H1 (cell line): ENCODE measurements at regions not wholly inside any gene's neighbourhood (a gene's known extent, or its start where the extent isn't known, plus 50 kb on each side); places are given as distances from the start of the nearest gene placed in this dataset.
A peak's percentile ranks its signal among the peaks of the same experiment; 100 is the strongest.

Experiments
- CTCF ChIA-PET: fragments of 300-600 bp; sonication (Branson Sonifier 250); formaldehyde crosslinking; loops from one replicate; lab custom pipeline; 2021; ENCODE audit not compliant: partially characterized antibody; lab: Charles Lee
- POLR2A ChIA-PET: fragments of 300-600 bp; sonication (Branson Sonifier 250); formaldehyde crosslinking; loops from one replicate; lab custom pipeline; 2021; ENCODE audit warnings: inconsistent platforms; ENCODE audit not compliant: partially characterized antibody; lab: Charles Lee
- DNase-seq, 2 experiments: peaks; one replicate each; pipeline versions ENCODE4 v3.0.0 to v3.0.0-alpha.2; 2010 to 2022; ENCODE audit warnings: low spot score in 2 of 2, low read depth in 1 of 2, mixed read lengths in 1 of 2
- FAIRE-seq: peaks from 2 replicates; lab custom pipeline; 2011; peaks lifted over from hg19 to GRCh38; lab: Jason Lieb, UNC
- H2AFZ ChIP-seq: 2 replicates; pipeline ENCODE4 v1.8.1; 2012; ENCODE audit warnings: low read length, inconsistent platforms
- H2AK5ac ChIP-seq: 2 replicates; pipeline ENCODE4 v1.6.1; 2013; ENCODE audit warnings: low read depth, low read length
- H2BK120ac ChIP-seq: replicated peaks from 2 replicates; pipeline ENCODE3; 2013; ENCODE audit warnings: low read depth, low read length, inconsistent platforms
- H2BK12ac ChIP-seq: 2 replicates; pipeline ENCODE4 v1.6.1; 2013; ENCODE audit warnings: low read depth, low read length
- H2BK15ac ChIP-seq: 2 replicates; pipeline ENCODE4 v1.6.1; 2013; ENCODE audit warnings: low read length
- H2BK20ac ChIP-seq: 2 replicates; pipeline ENCODE4 v1.6.1; 2013; ENCODE audit warnings: low read length
- H2BK5ac ChIP-seq: 2 replicates; pipeline ENCODE4 v1.6.1; 2013; ENCODE audit warnings: low read depth, low read length
- H3K14ac ChIP-seq: 2 replicates; pipeline ENCODE4 v1.6.1; 2013; ENCODE audit warnings: inconsistent platforms; ENCODE audit not compliant: insufficient read length
- H3K18ac ChIP-seq: 2 replicates; pipeline ENCODE4 v1.6.1; 2013; ENCODE audit warnings: low read length; ENCODE audit errors: extremely low read depth
- H3K23ac ChIP-seq: 2 replicates; pipeline ENCODE4 v1.6.1; 2013; ENCODE audit warnings: inconsistent platforms; ENCODE audit not compliant: insufficient read length
- H3K23me2 ChIP-seq: 2 replicates; pipeline ENCODE4 v1.6.1; 2013; ENCODE audit warnings: low read depth, low read length
- H3K27ac ChIP-seq: 2 replicates; pipeline ENCODE4 v1.6.1; 2011; ENCODE audit warnings: low read depth, low read length, inconsistent platforms
- H3K27me3 ChIP-seq, 4 experiments: replicated peaks in 1 of 4; 1 replicate in 1 of 4; 2 replicates in 3 of 4; pipeline versions ENCODE4 v1.6.1 to v1.8.1; 2011 to 2013; ENCODE audit warnings: low read length in 3 of 4, mild to moderate bottlenecking in 3 of 4, inconsistent platforms in 2 of 4, mixed read lengths in 2 of 4, moderate library complexity in 1 of 4; ENCODE audit not compliant: control insufficient read depth in 3 of 4, insufficient read depth in 3 of 4; ENCODE audit errors: extremely low read depth in 1 of 4
- H3K36me3 ChIP-seq, 4 experiments: 2 replicates each; pipeline versions ENCODE4 v1.6.1 to v1.8.1; 2011 to 2013; ENCODE audit warnings: mild to moderate bottlenecking in 4 of 4, low read length in 3 of 4, moderate library complexity in 2 of 4, control low read depth in 1 of 4, inconsistent platforms in 1 of 4; ENCODE audit not compliant: insufficient read depth in 4 of 4, control insufficient read depth in 2 of 4
- H3K4ac ChIP-seq: replicated peaks from 2 replicates; pipeline ENCODE3; 2013; ENCODE audit warnings: low read length, low read depth, mixed read lengths, inconsistent platforms; ENCODE audit not compliant: insufficient read length
- H3K4me1 ChIP-seq, 4 experiments: replicated peaks in 1 of 4; 1 replicate in 1 of 4; 2 replicates in 3 of 4; pipeline versions ENCODE4 v1.6.1 to v1.8.1; 2011 to 2013; ENCODE audit warnings: low read length in 3 of 4, inconsistent platforms in 2 of 4, mixed read lengths in 1 of 4; ENCODE audit not compliant: insufficient read depth in 4 of 4, control insufficient read depth in 3 of 4
- H3K4me2 ChIP-seq, 2 experiments: 2 replicates each; pipeline versions ENCODE4 v1.6.1 to v1.8.1; 2011 to 2013; ENCODE audit warnings: low read depth in 2 of 2, low read length in 2 of 2, control low read depth in 1 of 2, inconsistent platforms in 1 of 2, mild to moderate bottlenecking in 1 of 2; ENCODE audit not compliant: insufficient read depth in 1 of 2
- H3K4me3 ChIP-seq, 4 experiments: fragments of 200-600, 300-600 bp in 1 of 4; sonication (generic), shearing (Covaris generic), sonication (Bioruptor Twin) in 1 of 4; 2 replicates each; pipeline versions ENCODE4 v1.5.1 to v1.8.1; 2011 to 2016; ENCODE audit warnings: low read length in 4 of 4, low read depth in 3 of 4, control low read depth in 2 of 4, inconsistent platforms in 2 of 4, mild to moderate bottlenecking in 2 of 4, mixed read lengths in 1 of 4, moderate library complexity in 1 of 4; ENCODE audit not compliant: insufficient read depth in 2 of 4; ENCODE audit errors: extremely low read depth in 1 of 4
- H3K56ac ChIP-seq: replicated peaks from 2 replicates; pipeline ENCODE3; 2013; ENCODE audit warnings: low read depth, mild to moderate bottlenecking, mixed read lengths, low read length, inconsistent platforms; ENCODE audit not compliant: insufficient read length
- H3K79me1 ChIP-seq: 2 replicates; pipeline ENCODE4 v1.6.1; 2013; ENCODE audit warnings: low read depth, low read length, control low read depth
- H3K79me2 ChIP-seq, 2 experiments: 2 replicates each; pipeline versions ENCODE4 v1.6.1 to v1.8.1; 2012 to 2013; ENCODE audit warnings: low read length in 2 of 2, mild to moderate bottlenecking in 2 of 2, inconsistent platforms in 1 of 2; ENCODE audit not compliant: insufficient read depth in 2 of 2, control insufficient read depth in 1 of 2
- H3K9ac ChIP-seq, 4 experiments: replicated peaks in 1 of 4; 1 replicate in 1 of 4; 2 replicates in 3 of 4; pipeline versions ENCODE4 v1.6.1 to v1.8.1; 2011 to 2013; ENCODE audit warnings: low read depth in 3 of 4, low read length in 3 of 4, control low read depth in 2 of 4, mild to moderate bottlenecking in 2 of 4, moderate library complexity in 2 of 4, inconsistent platforms in 1 of 4; ENCODE audit errors: extremely low read depth in 1 of 4
- H3K9me3 ChIP-seq, 2 experiments: 2 replicates each; pipeline versions ENCODE4 v1.6.1 to v1.8.1; 2012 to 2013; ENCODE audit warnings: mild to moderate bottlenecking in 2 of 2, moderate library complexity in 2 of 2, control low read depth in 1 of 2, inconsistent platforms in 1 of 2, low read depth in 1 of 2, low read length in 1 of 2, mixed read lengths in 1 of 2; ENCODE audit not compliant: insufficient read depth in 2 of 2
- H4K20me1 ChIP-seq, 2 experiments: replicated peaks in 1 of 2; 2 replicates each; pipeline versions ENCODE3 to v1.8.1; 2011 to 2013; ENCODE audit warnings: inconsistent platforms in 2 of 2, low read length in 2 of 2, mild to moderate bottlenecking in 1 of 2; ENCODE audit not compliant: insufficient read depth in 2 of 2, control insufficient read depth in 1 of 2
- H4K5ac ChIP-seq: 2 replicates; pipeline ENCODE4 v1.6.1; 2013; ENCODE audit warnings: low read length, low read depth, mixed read lengths, inconsistent platforms; ENCODE audit not compliant: insufficient read length
- H4K8ac ChIP-seq: 2 replicates; pipeline ENCODE4 v1.8.0; 2013; ENCODE audit warnings: mild to moderate bottlenecking, moderate library complexity, low read length, inconsistent platforms; ENCODE audit not compliant: insufficient read depth; ENCODE audit errors: extremely low read depth
- H4K91ac ChIP-seq: replicated peaks from 2 replicates; pipeline ENCODE3; 2013; ENCODE audit warnings: low read length, mixed read lengths, inconsistent platforms; ENCODE audit not compliant: insufficient read length
- BACH1 ChIP-seq: IDR thresholded peaks from 2 replicates; pipeline ENCODE4 v1.6.1; 2012; ENCODE audit warnings: low read length, improper control_type of control experiment
- EGR1 ChIP-seq: IDR thresholded peaks from 2 replicates; pipeline ENCODE4 v1.6.1; 2011; ENCODE audit warnings: low read depth, low read length, borderline replicate concordance
- EZH2 ChIP-seq: fragments of 200-600 bp; sonication (generic); IDR thresholded peaks from 2 replicates; pipeline ENCODE4 v1.7.1; 2012; ENCODE audit warnings: low read depth, mild to moderate bottlenecking, moderate library complexity, low read length, inconsistent platforms; ENCODE audit not compliant: severe bottlenecking
- GABPA ChIP-seq: IDR thresholded peaks from 2 replicates; pipeline ENCODE4 v1.6.1; 2011; ENCODE audit warnings: mild to moderate bottlenecking, low read length, moderate library complexity, borderline replicate concordance; ENCODE audit not compliant: insufficient read depth
- JUN ChIP-seq: IDR thresholded peaks from 2 replicates; pipeline ENCODE4 v1.6.1; 2011; ENCODE audit warnings: low read depth, mild to moderate bottlenecking, improper control_type of control experiment, low read length
- NRF1 ChIP-seq: IDR thresholded peaks from 2 replicates; pipeline ENCODE4 v1.6.1; 2011; ENCODE audit warnings: mild to moderate bottlenecking, low read depth, low read length, improper control_type of control experiment
- SP1 ChIP-seq: IDR thresholded peaks from 2 replicates; pipeline ENCODE4 v1.6.1; 2011; ENCODE audit warnings: low read depth, low read length
- SUZ12 ChIP-seq: fragments of 200-600 bp; sonication (generic); IDR thresholded peaks from 2 replicates; pipeline ENCODE4 v1.6.1; 2012; ENCODE audit warnings: mild to moderate bottlenecking, inconsistent platforms, low read length, moderate library complexity, mixed read lengths
- WGBS, 2 experiments: shearing (Covaris generic) in 1 of 2; methylation state at CpG; one replicate each; pipeline versions ENCODE4 v1.1.6 to v1.1.7; 2013 to 2015; ENCODE audit warnings: low lambda C conversion rate in 2 of 2, mixed read lengths in 2 of 2, inconsistent platforms in 1 of 2, low coverage in 1 of 2, missing lambda C conversion rate in 1 of 2; ENCODE audit not compliant: insufficient replicate concordance in 2 of 2, insufficient coverage in 1 of 2, insufficient read length in 1 of 2; ENCODE audit errors: extremely low coverage in 1 of 2, missing lambda C conversion rate in 1 of 2; 5-methylcytosine and 5-hydroxymethylcytosine counted together

DNA sequence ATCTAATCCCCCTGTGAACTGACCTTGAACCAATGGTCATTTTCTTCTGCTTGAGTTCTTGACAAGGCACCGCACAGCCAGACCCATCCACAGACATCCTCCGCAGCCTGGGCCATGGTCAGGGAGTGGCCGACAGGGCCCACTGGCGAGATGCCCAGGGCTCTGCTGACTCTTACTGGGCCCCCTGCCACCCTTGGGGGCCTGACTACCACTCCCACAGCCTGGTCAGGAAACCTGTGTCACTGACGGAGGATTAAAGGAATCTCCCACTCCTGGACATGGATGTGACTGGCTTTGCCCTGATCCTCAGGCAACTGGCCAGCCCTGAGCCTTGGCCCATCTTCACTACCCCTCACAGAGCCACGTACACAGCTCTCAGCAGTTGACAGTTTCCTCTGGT lies 50.4 kb upstream of the ENO4 start:
- Histone ChIP-seq H4K91ac (no peak overlapping the region), H3K18ac (no peak overlapping the region), H4K5ac (no peak overlapping the region), H4K8ac (no peak overlapping the region; the same call in 1 of the 2 replicates), H3K23me2 (no peaks in the 10 kb centered on the region), H2BK20ac (no peak overlapping the region), H2AK5ac (no peak overlapping the region), H3K14ac (no peak overlapping the region), H3K27me3 (peaks cover 0 to 4% (median 1%) of the 10 kb centered on the region in 4 experiments; a peak in 1 of 7 replicates), H3K56ac (no peak overlapping the region), H4K20me1 (no peaks in the 10 kb centered on the region), H2BK15ac (no peak overlapping the region), H3K36me3 (no peaks in the 10 kb centered on the region), H3K79me1 (no peaks in the 10 kb centered on the region), H2AFZ (no peak overlapping the region), H3K9ac (no peak overlapping the region), H2BK5ac (no peak overlapping the region), H3K4me3 (no peak overlapping the region), H3K23ac (no peak overlapping the region), H2BK120ac (no peak overlapping the region), H3K4ac (no peak overlapping the region), H3K79me2 (no peaks in the 10 kb centered on the region), H3K4me1 (peaks cover 2 to 12% (median 9%) of the 10 kb centered on the region in 4 experiments; a peak in 6 of 7 replicates), H2BK12ac (peak overlapping the region; percentile 78; the same call in 1 of the 2 replicates), H3K4me2 (no peak overlapping the region), H3K27ac (no peak overlapping the region), H3K9me3 (no peaks in the 10 kb centered on the region)
- 90% methylated on average over 6 of the region's 6 CpGs; no CpG with 5 or more reads in 1 of the 2 experiments for WGBS, 2 experiments
- ChIA-PET POLR2A (no interaction called here), CTCF (interaction anchor here (0.6 to 28.3 kb wide), 10 partner anchors 8 to 371 kb away, joined by 3 to 531 read pairs (median 8); no protein-coding TSS in a partner anchor)
- DNase-seq (no peak), FAIRE-seq (no peak)
- no peak for TF ChIP-seq EZH2
- TF ChIP-seq GABPA, result no peak
- TF ChIP-seq EGR1, result no peak
- TF ChIP-seq SUZ12, result no peak
- no peak for TF ChIP-seq JUN
- no peak for TF ChIP-seq SP1
- TF ChIP-seq BACH1, result no peak
- no peak for TF ChIP-seq NRF1
